ENCODE measurements at regions not wholly inside any gene's neighbourhood (a gene's known extent, or its start where the extent isn't known, plus 50 kb on each side); places are given as distances from the start of the nearest gene placed in this dataset.

DNA sequence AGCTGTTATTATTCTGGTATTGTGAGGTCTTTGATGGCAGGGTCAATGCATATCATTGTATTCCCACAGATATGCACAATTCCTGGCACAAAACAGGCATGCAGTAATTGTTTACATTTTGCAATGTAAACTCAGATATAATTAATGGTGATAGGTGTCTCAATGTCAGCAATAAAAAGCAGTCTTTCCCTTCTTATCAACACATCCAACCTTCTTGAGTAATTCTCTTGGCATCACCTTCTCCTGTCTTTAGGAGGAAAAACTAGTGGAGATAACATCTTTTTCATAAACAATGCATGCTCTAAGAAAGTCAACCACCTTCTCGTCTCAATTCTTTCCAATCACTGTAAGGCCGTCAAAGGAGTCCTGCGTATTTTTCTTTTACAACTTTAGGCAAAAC is 313.3 kb upstream of the GULP1 start:
- intact Hi-C loops (cut with DNase I), result no loop called here
- DNase-seq, result no peak
- ATAC-seq, result no peak
- H3K36me3 ChIP-seq (replicated peaks in 1 of 2; ENCODE audit: insufficient read depth in 1 of 2, low read depth in 2 of 2), result no peaks in the 10 kb centered on the region
- no peak overlapping the region for H3K4me3 ChIP-seq
- TF ChIP-seq, protein P1, sequence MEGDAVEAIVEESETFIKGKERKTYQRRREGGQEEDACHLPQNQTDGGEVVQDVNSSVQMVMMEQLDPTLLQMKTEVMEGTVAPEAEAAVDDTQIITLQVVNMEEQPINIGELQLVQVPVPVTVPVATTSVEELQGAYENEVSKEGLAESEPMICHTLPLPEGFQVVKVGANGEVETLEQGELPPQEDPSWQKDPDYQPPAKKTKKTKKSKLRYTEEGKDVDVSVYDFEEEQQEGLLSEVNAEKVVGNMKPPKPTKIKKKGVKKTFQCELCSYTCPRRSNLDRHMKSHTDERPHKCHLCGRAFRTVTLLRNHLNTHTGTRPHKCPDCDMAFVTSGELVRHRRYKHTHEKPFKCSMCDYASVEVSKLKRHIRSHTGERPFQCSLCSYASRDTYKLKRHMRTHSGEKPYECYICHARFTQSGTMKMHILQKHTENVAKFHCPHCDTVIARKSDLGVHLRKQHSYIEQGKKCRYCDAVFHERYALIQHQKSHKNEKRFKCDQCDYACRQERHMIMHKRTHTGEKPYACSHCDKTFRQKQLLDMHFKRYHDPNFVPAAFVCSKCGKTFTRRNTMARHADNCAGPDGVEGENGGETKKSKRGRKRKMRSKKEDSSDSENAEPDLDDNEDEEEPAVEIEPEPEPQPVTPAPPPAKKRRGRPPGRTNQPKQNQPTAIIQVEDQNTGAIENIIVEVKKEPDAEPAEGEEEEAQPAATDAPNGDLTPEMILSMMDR (IDR thresholded peaks at IDR 0.05), result no peak
- no peak for TF ChIP-seq POLR2A (IDR thresholded peaks at IDR 0.05)
- H3K4me1 ChIP-seq, result peaks cover 27% of the 10 kb centered on the region
- H3K9me3 ChIP-seq, result no peaks in the 10 kb centered on the region
- H3K27me3 ChIP-seq, result no peaks in the 10 kb centered on the region
- WGBS, 2 donors, result 47 to 48% methylated on average over 3 of the region's 3 CpGs
- H3K27ac ChIP-seq, result no peak overlapping the region

DNA sequence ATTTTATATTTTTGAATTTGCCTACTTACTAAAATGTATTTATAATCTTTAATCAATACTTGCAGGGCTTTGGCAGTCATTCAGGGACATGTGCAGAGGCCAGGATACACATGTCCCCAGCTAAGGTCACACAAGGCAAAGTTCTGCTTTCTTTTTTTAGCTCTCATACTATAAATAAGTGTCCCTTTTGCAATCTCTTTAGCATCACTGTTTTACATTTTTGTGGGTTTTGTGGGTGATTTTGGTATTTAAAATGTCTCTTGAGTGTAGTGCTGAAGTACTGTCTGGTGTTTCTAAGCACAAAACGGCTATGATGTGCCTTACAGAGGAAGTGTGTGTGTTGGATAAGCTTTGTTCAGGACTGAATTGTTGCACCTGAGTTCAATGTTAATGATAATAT is 309.0 kb upstream of the GULP1 start:
- ATAC-seq, result peak; percentile 90

GRCh38 chr2:187985195-187985594 is 306.5 kb upstream of the GULP1 start:
- WGBS, 2 donors, result 88 to 92% methylated on average over 2 of the region's 2 CpGs
- Histone ChIP-seq H3K27me3 (no peaks in the 10 kb centered on the region), H3K4me1 (peaks cover 8% of the 10 kb centered on the region), H3K27ac (no peak overlapping the region), H3K4me3 (no peak overlapping the region), H3K36me3 (replicated peaks in 1 of 2; ENCODE audit: insufficient read depth in 1 of 2, low read depth in 2 of 2) (no peaks in the 10 kb centered on the region), H3K9me3 (no peaks in the 10 kb centered on the region)
- intact Hi-C loops (cut with DNase I), result no loop called here
- ATAC-seq (no peak), DNase-seq (no peak)
- TF ChIP-seq, protein P1 (IDR thresholded peaks at IDR 0.05), result no peak
- TF ChIP-seq POLR2A (IDR thresholded peaks at IDR 0.05), result no peak

More for the DNA sequence above, 309.0 kb upstream of the GULP1 start:
- TF ChIP-seq, protein P1 (IDR thresholded peaks at IDR 0.05), result no peak
- no peak for TF ChIP-seq POLR2A (IDR thresholded peaks at IDR 0.05)
- Histone ChIP-seq H3K36me3 (replicated peaks in 1 of 2; ENCODE audit: insufficient read depth in 1 of 2, low read depth in 2 of 2) (no peaks in the 10 kb centered on the region), H3K4me3 (no peak overlapping the region), H3K27ac (no peak overlapping the region), H3K27me3 (no peaks in the 10 kb centered on the region), H3K9me3 (no peaks in the 10 kb centered on the region), H3K4me1 (peaks cover 17% of the 10 kb centered on the region)
- WGBS, 2 donors, result 7 to 26% methylated on average over 1 of the region's 1 CpG
- intact Hi-C loops (cut with DNase I), result no loop called here
- peak; percentile 43 to 69 (median 60) for DNase-seq

- 37 to 55% methylated on average over 4 of the region's 4 CpGs for WGBS, 2 donors
- no peaks in the 10 kb centered on the region for H3K27me3 ChIP-seq
- no peaks in the 10 kb centered on the region for H3K9me3 ChIP-seq
- H3K36me3 ChIP-seq (replicated peaks in 1 of 2; ENCODE audit: insufficient read depth in 1 of 2, low read depth in 2 of 2), result no peaks in the 10 kb centered on the region
- TF ChIP-seq, protein P1 (IDR thresholded peaks at IDR 0.05), result no peak
- TF ChIP-seq POLR2A (IDR thresholded peaks at IDR 0.05), result no peak
- H3K4me1 ChIP-seq, result peaks cover 8% of the 10 kb centered on the region
- DNase-seq (no peak), ATAC-seq (no peak)
- intact Hi-C loops (cut with DNase I), result no loop called here
- H3K4me3 ChIP-seq, result no peak overlapping the region
- H3K27ac ChIP-seq, result no peak overlapping the region
Observed at GRCh38 chr2:187985923-187986322, 305.8 kb upstream of the GULP1 start.

- 60 to 69% methylated on average over 7 of the region's 7 CpGs for WGBS, 2 donors
- H3K9me3 ChIP-seq, result no peaks in the 10 kb centered on the region
- no peak for ATAC-seq
Observed at GRCh38 chr2:187986390-187987105, 305.1 kb upstream of the GULP1 start.

More at GRCh38 chr2:187986390-187987105, 305.1 kb upstream of the GULP1 start:
- Histone ChIP-seq H3K4me3 (no peak overlapping the region), H3K27me3 (no peaks in the 10 kb centered on the region), H3K4me1 (peaks cover 8% of the 10 kb centered on the region), H3K27ac (no peak overlapping the region), H3K36me3 (replicated peaks in 1 of 2; ENCODE audit: insufficient read depth in 1 of 2, low read depth in 2 of 2) (no peaks in the 10 kb centered on the region)
- intact Hi-C loops (cut with DNase I), result no loop called here
- no peak for DNase-seq
- TF ChIP-seq, protein P1 (IDR thresholded peaks at IDR 0.05), result no peak
- TF ChIP-seq POLR2A (IDR thresholded peaks at IDR 0.05), result no peak

All from body of pancreas (tissue), 4 donors.